NCI-H2107 (cell line): ENCODE measurements at regions not wholly inside any gene's neighbourhood (a gene's known extent, or its start where the extent isn't known, plus 50 kb on each side); places are given as distances from the start of the nearest gene placed in this dataset.

Experiments used
- DNase-seq: peaks from one replicate; lab custom pipeline; 2025; lab: John Stamatoyannopoulos, UW

- no peak for DNase-seq
These were observed 1917.6 kb upstream of the WWC1 start for GRCh38 chr5:166373817-166374216.

- no peak for DNase-seq
These were observed 1913.7 kb upstream of the WWC1 start for GRCh38 chr5:166377756-166378155.

- DNase-seq: no peak
These were observed 1911.9 kb upstream of the WWC1 start for GRCh38 chr5:166379517-166379916.

GRCh38 chr5:166382031-166382430 lies 1909.4 kb upstream of the WWC1 start:
- DNase-seq: no peak

GRCh38 chr5:166398131-166398530 lies 1893.3 kb upstream of the WWC1 start:
- no peak for DNase-seq

GRCh38 chr5:166399781-166400180 lies 1891.7 kb upstream of the WWC1 start:
- DNase-seq: no peak

GRCh38 chr5:166401391-166401790 lies 1890.1 kb upstream of the WWC1 start:
- DNase-seq: no peak

- DNase-seq: no peak
These were observed 1879.3 kb upstream of the WWC1 start for GRCh38 chr5:166412191-166412590.

- DNase-seq: no peak
These were observed 1864.2 kb upstream of the WWC1 start for GRCh38 chr5:166427211-166427610.

- no peak for DNase-seq
These were observed 1863.1 kb upstream of the WWC1 start for GRCh38 chr5:166428264-166428803.

GRCh38 chr5:166430491-166431319 lies 1860.7 kb upstream of the WWC1 start:
- no peak for DNase-seq

GRCh38 chr5:166431456-166431855 lies 1860.0 kb upstream of the WWC1 start:
- no peak for DNase-seq

- DNase-seq: no peak
These were observed 1857.8 kb upstream of the WWC1 start for GRCh38 chr5:166433679-166434078.

GRCh38 chr5:166436872-166437271 lies 1854.6 kb upstream of the WWC1 start:
- DNase-seq: no peak

- DNase-seq: no peak
These were observed 1805.1 kb upstream of the WWC1 start for GRCh38 chr5:166486348-166486747.

- no peak for DNase-seq
These were observed 1802.9 kb upstream of the WWC1 start for GRCh38 chr5:166488560-166488959.

GRCh38 chr5:166493040-166493439 lies 1798.4 kb upstream of the WWC1 start:
- DNase-seq: no peak

GRCh38 chr5:166493612-166494011 lies 1797.8 kb upstream of the WWC1 start:
- no peak for DNase-seq

- DNase-seq: no peak
These were observed 1793.8 kb upstream of the WWC1 start for GRCh38 chr5:166497496-166498104.

GRCh38 chr5:166499447-166500240 lies 1791.8 kb upstream of the WWC1 start:
- DNase-seq: no peak

- DNase-seq: no peak
These were observed 1787.9 kb upstream of the WWC1 start for GRCh38 chr5:166503506-166503905.

- DNase-seq: no peak
These were observed 1786.4 kb upstream of the WWC1 start for GRCh38 chr5:166505067-166505466.

GRCh38 chr5:166505544-166505943 lies 1785.9 kb upstream of the WWC1 start:
- no peak for DNase-seq
